HCT116 (cell line): ENCODE measurements at regions not wholly inside any gene's neighbourhood (a gene's known extent, or its start where the extent isn't known, plus 50 kb on each side); places are given as distances from the start of the nearest gene placed in this dataset.
A peak's percentile ranks its signal among the peaks of the same experiment; 100 is the strongest.

Source experiments
- ATAC-seq: fragments of 200-7000 bp; cut with Tn5 transposase; 2 replicates; pipeline ENCODE4 v1.9.1; 2020; ENCODE audit warnings: mild to moderate bottlenecking, moderate library complexity
- BruUV-seq: library from RNA; stranded (reverse); fragments of 400-500 nt; replicated peaks from 2 replicates; lab custom pipeline; 2021; lab: Mats Ljungman, UMichigan
- CTCF ChIA-PET: fragments of 300-600 bp; sonication (Branson Sonifier 250); formaldehyde crosslinking; loops from one replicate; lab custom pipeline; 2021; ENCODE audit warnings: antibody characterized with exemption; lab: Charles Lee
- POLR2A ChIA-PET: fragments of 300-600, 350-600 bp; sonication (Branson Sonifier 250); formaldehyde crosslinking; loops from one replicate; lab custom pipeline; 2021; ENCODE audit warnings: antibody characterized with exemption; lab: Charles Lee
- RAD21 ChIA-PET, 2 experiments: fragments of 300-600 bp; sonication (Branson Sonifier 250); formaldehyde crosslinking; loops; one replicate each; lab custom pipeline; 2023; ENCODE audit warnings: low total read pairs in 2 of 2; ENCODE audit not compliant: uncharacterized antibody in 2 of 2, unreplicated experiment in 2 of 2, low non-redundant PET in 1 of 2; lab: Charles Lee
- DNase-seq: peaks from one replicate; pipeline ENCODE4 v3.0.0-alpha.2; 2010; ENCODE audit warnings: low read depth, low spot score
- H2AFZ ChIP-seq: fragments of 200-600 bp; shearing (Covaris generic), sonication (generic); 2 replicates; pipeline ENCODE4 v1.6.1; 2017; ENCODE audit warnings: low read depth, mixed run types, mixed read lengths, antibody characterized with exemption, low read length; ENCODE audit not compliant: poor library complexity, severe bottlenecking
- H3K27ac ChIP-seq: 2 replicates; pipeline ENCODE4 v1.5.1; 2012; ENCODE audit warnings: low read depth, low read length
- H3K27me3 ChIP-seq: fragments of 200-600 bp; sonication (generic); 2 replicates; pipeline ENCODE4 v1.6.1; 2016; ENCODE audit warnings: mixed run types, low read length, mixed read lengths; ENCODE audit not compliant: insufficient read depth
- H3K36me3 ChIP-seq, 2 experiments: fragments of 200-500 bp in 1 of 2; fragments of 200-600 bp in 1 of 2; sonication (Bioruptor generic) in 1 of 2; sonication (generic) in 1 of 2; 2 replicates each; pipeline versions ENCODE4 v1.5.1 to v1.6.1; 2014 to 2016; ENCODE audit warnings: low read length in 2 of 2, inconsistent platforms in 1 of 2, mixed read lengths in 1 of 2, mixed run types in 1 of 2; ENCODE audit not compliant: insufficient read depth in 2 of 2, control insufficient read depth in 1 of 2
- H3K4me1 ChIP-seq, 2 experiments: fragments of 200-600 bp in 1 of 2; sonication (generic) in 1 of 2; 2 replicates each; pipeline versions ENCODE4 v1.5.1 to v1.6.1; 2012 to 2017; ENCODE audit warnings: low read length in 2 of 2, inconsistent platforms in 1 of 2, mild to moderate bottlenecking in 1 of 2, mixed read lengths in 1 of 2, mixed run types in 1 of 2, moderate library complexity in 1 of 2; ENCODE audit not compliant: insufficient read depth in 2 of 2, control insufficient read depth in 1 of 2
- H3K4me2 ChIP-seq: fragments of 200-600 bp; sonication (generic); 2 replicates; pipeline ENCODE4 v1.6.1; 2017; ENCODE audit warnings: mixed run types, low read length, mixed read lengths
- H3K4me3 ChIP-seq, 2 experiments: fragments of 200-600 bp in 1 of 2; sonication (generic) in 1 of 2; replicated peaks in 1 of 2; 2 replicates each; pipeline ENCODE4 v1.5.1; 2011 to 2016; ENCODE audit warnings: low read length in 2 of 2, control low read depth in 1 of 2, low read depth in 1 of 2, mild to moderate bottlenecking in 1 of 2, mixed read lengths in 1 of 2, mixed run types in 1 of 2
- H3K79me2 ChIP-seq: fragments of 200-600 bp; sonication (generic); 2 replicates; pipeline ENCODE4 v1.6.1; 2017; ENCODE audit warnings: mild to moderate bottlenecking, mixed run types, low read length, moderate library complexity, mixed read lengths; ENCODE audit not compliant: insufficient read depth
- H3K9ac ChIP-seq: fragments of 200-600 bp; sonication (generic); 2 replicates; pipeline ENCODE4 v1.6.1; 2016; ENCODE audit warnings: low read length, mixed read lengths
- H3K9me2 ChIP-seq: fragments of 200-600 bp; sonication (generic), shearing (Covaris generic); 2 replicates; pipeline ENCODE4 v1.6.1; 2017; ENCODE audit warnings: mixed run types, mild to moderate bottlenecking, moderate library complexity; ENCODE audit not compliant: insufficient read depth
- H3K9me3 ChIP-seq, 2 experiments: fragments of 200-500 bp in 1 of 2; fragments of 200-600 bp in 1 of 2; sonication (Bioruptor generic) in 1 of 2; sonication (generic) in 1 of 2; 2 replicates each; pipeline ENCODE4 v1.6.1; 2014 to 2017; ENCODE audit warnings: low read length in 2 of 2, mixed read lengths in 2 of 2, inconsistent platforms in 1 of 2, low read depth in 1 of 2, mild to moderate bottlenecking in 1 of 2, mixed run types in 1 of 2, moderate library complexity in 1 of 2; ENCODE audit not compliant: control insufficient read depth in 1 of 2, insufficient read depth in 1 of 2
- H4K20me1 ChIP-seq: fragments of 200-600 bp; sonication (generic), shearing (Covaris generic); 2 replicates; pipeline ENCODE4 v1.6.1; 2017; ENCODE audit warnings: mixed run types, mild to moderate bottlenecking, moderate library complexity; ENCODE audit not compliant: insufficient read depth
- ATF3 ChIP-seq: IDR thresholded peaks from 2 replicates; pipeline ENCODE4 v1.6.1; 2012
- CBX3 ChIP-seq: IDR thresholded peaks from 2 replicates; pipeline ENCODE4 v1.6.1; 2012; ENCODE audit warnings: low read depth
- CTCF ChIP-seq, 3 experiments: fragments of 200-600 bp in 1 of 3; sonication (generic) in 1 of 3; IDR thresholded peaks in 2 of 3; conservative IDR thresholded peaks in 1 of 3; 2 replicates each; pipeline ENCODE4 v1.5.1; 2012 to 2017; ENCODE audit warnings: low read depth in 2 of 3, low read length in 2 of 3, antibody characterized with exemption in 1 of 3, borderline replicate concordance in 1 of 3, control low read depth in 1 of 3, mild to moderate bottlenecking in 1 of 3, mixed read lengths in 1 of 3, mixed run types in 1 of 3, moderate library complexity in 1 of 3; ENCODE audit not compliant: insufficient read depth in 1 of 3
- EGR1 ChIP-seq: IDR thresholded peaks from 2 replicates; pipeline ENCODE4 v1.6.1; 2012; ENCODE audit warnings: low read depth
- ELF1 ChIP-seq: IDR thresholded peaks from 2 replicates; pipeline ENCODE4 v1.6.1; 2012; ENCODE audit warnings: low read depth, borderline replicate concordance
- MAX ChIP-seq: IDR thresholded peaks from 2 replicates; pipeline ENCODE4 v1.6.1; 2012
- POLR2AphosphoS5 ChIP-seq: IDR thresholded peaks from 2 replicates; pipeline ENCODE4 v1.6.1; 2011; ENCODE audit warnings: mild to moderate bottlenecking, low read depth, low read length, moderate library complexity
- SP1 ChIP-seq: IDR thresholded peaks from 2 replicates; pipeline ENCODE4 v1.6.1; 2012; ENCODE audit warnings: low read depth
- TCF7L2 ChIP-seq: IDR thresholded peaks from 2 replicates; pipeline ENCODE4 v1.7.0; 2011; ENCODE audit warnings: borderline replicate concordance, inconsistent platforms; ENCODE audit not compliant: insufficient read depth, insufficient read length; ENCODE audit errors: extremely low read depth
- intact Hi-C: fragments of 100-400 bp; cut with micrococcal nuclease; formaldehyde crosslinking; loops from 2 replicates; pipeline ENCODE4 v1.10.0; 2022

- Histone ChIP-seq H3K79me2 (no peaks in the 10 kb centered on the region), H3K9me3 (no peaks in the 10 kb centered on the region), H3K4me2 (no peak overlapping the region), H3K36me3 (no peaks in the 10 kb centered on the region), H3K4me3 (no peak overlapping the region), H4K20me1 (no peaks in the 10 kb centered on the region), H3K27ac (no peak overlapping the region), H3K27me3 (no peaks in the 10 kb centered on the region), H3K9me2 (no peaks in the 10 kb centered on the region), H3K4me1 (no peaks in the 10 kb centered on the region), H2AFZ (no peak overlapping the region), H3K9ac (no peak overlapping the region)
- intact Hi-C loops, result no loop called here
- ATAC-seq (peak; percentile 52; the same call in 1 of the 2 replicates), DNase-seq (no peak)
- CTCF ChIA-PET, result interaction anchor here (0.8 kb wide), 1 partner anchor 11 kb away, joined by 4 read pairs; no protein-coding TSS in a partner anchor
- RAD21 ChIA-PET, result no interaction called here
- no peak for TF ChIP-seq ELF1
- no peak for TF ChIP-seq POLR2AphosphoS5
- no peak for TF ChIP-seq MAX
- no peak for TF ChIP-seq SP1
- TF ChIP-seq EGR1, result no peak
- no peak for TF ChIP-seq ATF3
- no peak for TF ChIP-seq TCF7L2
- no peak for TF ChIP-seq CBX3
- peak in 2 of 3 experiments; percentile 27 to 39; a peak in 3 of 6 replicates for TF ChIP-seq CTCF (IDR thresholded peaks at IDR 0.05 in 2 of 3, conservative IDR thresholded peaks at IDR 0.05 in 1 of 3; ENCODE audit: borderline replicate concordance in 1 of 3, insufficient read depth in 1 of 3, low read depth in 2 of 3, low read length in 2 of 3)
- POLR2A ChIA-PET, result no interaction called here
- no TSS peak for BruUV-seq
Observed at GRCh38 chr11:103671143-103671651, 365.2 kb upstream of the DDI1 start.
